CD14-positive monocyte (primary cell): ENCODE measurements at regions not wholly inside any gene's neighbourhood (a gene's known extent, or its start where the extent isn't known, plus 50 kb on each side); places are given as distances from the start of the nearest gene placed in this dataset.

Experiments
- DNase-seq, 3 donors: peaks; one replicate each; pipeline ENCODE4 v3.0.0-alpha.2; 2011 to 2022
- H2AFZ ChIP-seq: 2 replicates; pipeline ENCODE4 v1.6.0; 2012; ENCODE audit warnings: mild to moderate bottlenecking, low read depth, low read length, inconsistent platforms; ENCODE audit not compliant: insufficient read depth, poor library complexity, severe bottlenecking
- H3K27ac ChIP-seq, 2 donors: 1 replicate in 1 of 2; 2 replicates in 1 of 2; pipeline ENCODE4 v1.5.1; 2012 to 2013; ENCODE audit warnings: low read length in 2 of 2, control low read depth in 1 of 2, inconsistent platforms in 1 of 2, low read depth in 1 of 2, mild to moderate bottlenecking in 1 of 2
- H3K27me3 ChIP-seq, 2 donors: one replicate each; pipeline versions ENCODE4 v1.6.0 to v1.6.1; 2011 to 2013; ENCODE audit warnings: low read length in 2 of 2; ENCODE audit not compliant: control insufficient read depth in 2 of 2, insufficient read depth in 2 of 2
- H3K36me3 ChIP-seq, 2 donors: replicated peaks in 1 of 2; 1 replicate in 1 of 2; 2 replicates in 1 of 2; pipeline versions ENCODE4 v1.5.1 to v1.6.1; 2012 to 2013; ENCODE audit warnings: low read length in 2 of 2, control low read depth in 1 of 2, inconsistent platforms in 1 of 2, mild to moderate bottlenecking in 1 of 2; ENCODE audit not compliant: insufficient read depth in 2 of 2, control insufficient read depth in 1 of 2
- H3K4me1 ChIP-seq, 2 donors: 1 replicate in 1 of 2; 2 replicates in 1 of 2; pipeline versions ENCODE4 v1.5.1 to v1.6.1; 2012 to 2013; ENCODE audit warnings: low read length in 2 of 2, control low read depth in 1 of 2, inconsistent platforms in 1 of 2, mild to moderate bottlenecking in 1 of 2, moderate library complexity in 1 of 2; ENCODE audit not compliant: insufficient read depth in 2 of 2, control insufficient read depth in 1 of 2
- H3K4me2 ChIP-seq: replicated peaks from 2 replicates; pipeline ENCODE3; 2012; ENCODE audit warnings: low read length, moderate library complexity, mild to moderate bottlenecking; ENCODE audit not compliant: poor library complexity, severe bottlenecking; ENCODE audit errors: extremely low read depth
- H3K4me3 ChIP-seq, 3 experiments: fragments of 200-600 bp in 1 of 3; sonication (generic) in 1 of 3; replicated peaks in 1 of 3; 1 replicate in 2 of 3; 2 replicates in 1 of 3; pipeline ENCODE4 v1.5.1; 2011 to 2013; ENCODE audit warnings: low read length in 3 of 3, mild to moderate bottlenecking in 3 of 3, control low read depth in 2 of 3, low read depth in 2 of 3, inconsistent platforms in 1 of 3, moderate library complexity in 1 of 3
- H3K79me2 ChIP-seq: 2 replicates; pipeline ENCODE4 v1.6.0; 2012; ENCODE audit warnings: mild to moderate bottlenecking, control low read depth, inconsistent platforms, low read length, moderate library complexity; ENCODE audit not compliant: insufficient read depth
- H3K9ac ChIP-seq: 2 replicates; pipeline ENCODE4 v1.6.0; 2017; ENCODE audit warnings: low read length, mild to moderate bottlenecking; ENCODE audit not compliant: insufficient read depth, poor library complexity, severe bottlenecking
- H3K9me3 ChIP-seq, 2 donors: replicated peaks in 1 of 2; 1 replicate in 1 of 2; 2 replicates in 1 of 2; pipeline versions ENCODE4 v1.5.1 to v1.6.1; 2012 to 2013; ENCODE audit warnings: low read length in 2 of 2, control low read depth in 1 of 2; ENCODE audit not compliant: control insufficient read depth in 1 of 2, insufficient read depth in 1 of 2
- H4K20me1 ChIP-seq: 2 replicates; pipeline ENCODE4 v1.6.0; 2012; ENCODE audit warnings: mild to moderate bottlenecking, low read length, control low read depth, moderate library complexity; ENCODE audit not compliant: insufficient read depth
- H3K27ac Mint-ChIP-seq, 7 donors: one replicate each; pipeline ENCODE4 v1.8.0; 2020; ENCODE audit warnings: mild to moderate bottlenecking in 7 of 7, mixed read lengths in 7 of 7, moderate library complexity in 6 of 7, inconsistent platforms in 2 of 7
- H3K27me3 Mint-ChIP-seq, 3 donors: one replicate each; pipeline ENCODE4 v1.8.0; 2021 to 2022; ENCODE audit warnings: low read depth in 3 of 3, mild to moderate bottlenecking in 3 of 3, mixed read lengths in 3 of 3, moderate library complexity in 3 of 3, inconsistent platforms in 1 of 3
- H3K36me3 Mint-ChIP-seq, 2 donors: one replicate each; pipeline ENCODE4 v1.8.0; 2020; ENCODE audit warnings: mixed read lengths in 2 of 2, inconsistent platforms in 1 of 2, mild to moderate bottlenecking in 1 of 2
- H3K4me1 Mint-ChIP-seq: one replicate; pipeline ENCODE4 v1.8.0; 2020; ENCODE audit warnings: mild to moderate bottlenecking, mixed read lengths
- H3K4me3 Mint-ChIP-seq, 2 donors: one replicate each; pipeline ENCODE4 v1.8.0; 2020; ENCODE audit warnings: mild to moderate bottlenecking in 2 of 2, mixed read lengths in 2 of 2, moderate library complexity in 1 of 2
- H3K9me3 Mint-ChIP-seq, 7 donors: one replicate each; pipeline ENCODE4 v1.8.0; 2020 to 2022; ENCODE audit warnings: mixed read lengths in 7 of 7, mild to moderate bottlenecking in 6 of 7, moderate library complexity in 6 of 7, inconsistent platforms in 2 of 7
- WGBS: methylation state at CpG from one replicate; pipeline ENCODE4 v1.1.5; 2013; ENCODE audit warnings: missing lambda C conversion rate; ENCODE audit not compliant: insufficient coverage; 5-methylcytosine and 5-hydroxymethylcytosine counted together
- intact Hi-C, 2 donors: fragments of 100-400 bp; cut with micrococcal nuclease; formaldehyde crosslinking; loops; one replicate each; pipeline versions ENCODE4 v1.15.0 to v1.15.1; 2023
- TF ChIP-seq, protein P1 (sequence below): fragments of 200-600 bp; IDR thresholded peaks from one replicate; pipeline ENCODE4 v1.8.0; 2022; ENCODE audit warnings: antibody characterized with exemption, mild to moderate bottlenecking

DNA sequence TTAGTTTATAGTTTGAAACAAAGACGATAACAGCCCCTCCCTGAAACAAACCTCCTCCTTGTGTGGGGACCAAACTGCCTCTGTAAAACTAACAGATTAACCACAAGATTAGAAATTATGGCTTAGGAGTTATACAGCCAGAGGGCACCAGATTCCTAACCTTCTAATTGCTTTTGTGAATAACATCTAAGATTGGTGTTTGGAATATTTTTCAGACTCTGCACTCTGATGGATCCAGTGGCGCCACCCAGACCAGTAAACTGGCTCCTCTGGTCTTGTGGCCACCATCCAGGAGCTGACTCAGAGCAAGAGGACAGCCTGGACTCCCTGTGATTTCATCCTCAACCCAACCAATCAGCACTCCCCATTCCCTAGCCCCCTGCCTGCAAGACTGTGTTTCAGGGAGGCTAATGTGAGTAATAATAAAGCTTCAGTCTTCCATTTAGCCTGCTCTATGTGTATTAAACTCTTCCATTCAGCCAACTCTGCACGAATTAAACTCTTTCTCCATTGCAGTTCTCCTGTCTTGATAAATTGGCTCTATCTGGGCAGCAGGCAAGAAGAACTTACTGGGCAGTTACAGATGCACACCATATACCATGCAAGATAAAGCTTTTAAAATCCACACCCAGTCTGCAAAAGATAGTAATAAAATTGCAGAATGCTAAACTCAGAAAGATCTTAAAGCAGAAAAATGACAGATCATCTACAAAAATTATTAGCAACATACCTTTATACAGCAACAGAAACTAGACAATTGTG lies 58.5 kb upstream of the SLC22A16 start:
- Histone ChIP-seq H3K27me3 (no peaks in the 10 kb centered on the region), H3K4me3 (no peak overlapping the region), H3K9me3 (peaks cover 0 to 2% of the 10 kb centered on the region in 2 donors), H3K4me2 (no peak overlapping the region), H3K79me2 (no peaks in the 10 kb centered on the region), H2AFZ (no peak overlapping the region), H3K4me1 (no peaks in the 10 kb centered on the region), H3K27ac (no peak overlapping the region), H4K20me1 (no peaks in the 10 kb centered on the region), H3K9ac (no peak overlapping the region), H3K36me3 (no peaks in the 10 kb centered on the region)
- no peak for DNase-seq
- peaks cover 12% of the 10 kb centered on the region for H3K4me1 Mint-ChIP-seq
- WGBS = no CpG with 5 or more reads among the region's 3 CpGs
- H3K27me3 Mint-ChIP-seq = peaks cover 2 to 7% (median 5%) of the 10 kb centered on the region in 3 donors
- intact Hi-C loops = no loop called here
- peaks cover 0 to 3% of the 10 kb centered on the region in 2 donors for H3K36me3 Mint-ChIP-seq
- peaks cover 4 to 11% (median 9%) of the 10 kb centered on the region in 7 donors for H3K9me3 Mint-ChIP-seq
- no peak overlapping the region for H3K27ac Mint-ChIP-seq
- no peak overlapping the region for H3K4me3 Mint-ChIP-seq
- TF ChIP-seq, protein P1, sequence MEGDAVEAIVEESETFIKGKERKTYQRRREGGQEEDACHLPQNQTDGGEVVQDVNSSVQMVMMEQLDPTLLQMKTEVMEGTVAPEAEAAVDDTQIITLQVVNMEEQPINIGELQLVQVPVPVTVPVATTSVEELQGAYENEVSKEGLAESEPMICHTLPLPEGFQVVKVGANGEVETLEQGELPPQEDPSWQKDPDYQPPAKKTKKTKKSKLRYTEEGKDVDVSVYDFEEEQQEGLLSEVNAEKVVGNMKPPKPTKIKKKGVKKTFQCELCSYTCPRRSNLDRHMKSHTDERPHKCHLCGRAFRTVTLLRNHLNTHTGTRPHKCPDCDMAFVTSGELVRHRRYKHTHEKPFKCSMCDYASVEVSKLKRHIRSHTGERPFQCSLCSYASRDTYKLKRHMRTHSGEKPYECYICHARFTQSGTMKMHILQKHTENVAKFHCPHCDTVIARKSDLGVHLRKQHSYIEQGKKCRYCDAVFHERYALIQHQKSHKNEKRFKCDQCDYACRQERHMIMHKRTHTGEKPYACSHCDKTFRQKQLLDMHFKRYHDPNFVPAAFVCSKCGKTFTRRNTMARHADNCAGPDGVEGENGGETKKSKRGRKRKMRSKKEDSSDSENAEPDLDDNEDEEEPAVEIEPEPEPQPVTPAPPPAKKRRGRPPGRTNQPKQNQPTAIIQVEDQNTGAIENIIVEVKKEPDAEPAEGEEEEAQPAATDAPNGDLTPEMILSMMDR = no peak

DNA sequence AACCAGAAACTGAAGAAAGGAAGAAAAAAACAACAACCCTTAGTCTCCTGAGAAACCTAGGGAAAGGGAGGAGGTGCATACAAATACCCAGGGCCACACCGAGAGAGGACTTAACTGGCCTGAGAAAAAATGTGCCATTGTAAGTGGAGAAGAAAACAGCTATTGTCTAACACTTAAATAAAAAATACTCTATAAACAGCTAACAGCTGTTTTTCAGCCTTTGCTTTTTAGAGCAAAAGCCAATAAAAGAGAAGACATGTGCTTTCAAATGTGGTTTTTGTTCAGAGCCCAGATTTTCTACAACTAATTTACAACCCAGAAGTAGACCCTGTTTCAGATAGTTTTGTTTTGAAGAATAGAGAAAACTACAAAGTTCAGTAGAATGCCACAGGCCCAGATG lies 56.0 kb upstream of the SLC22A16 start:
- H3K27me3 Mint-ChIP-seq = peaks cover 2 to 8% (median 4%) of the 10 kb centered on the region in 3 donors
- no peak for DNase-seq
- TF ChIP-seq, protein P1 = no peak
- H3K4me3 ChIP-seq = no peak overlapping the region
- H3K4me1 ChIP-seq = peaks cover 3 to 7% of the 10 kb centered on the region in 2 donors
- peaks cover 27% of the 10 kb centered on the region for H3K4me1 Mint-ChIP-seq
- no peaks in the 10 kb centered on the region for H3K36me3 ChIP-seq
- peaks cover 0 to 2% of the 10 kb centered on the region in 2 donors for H3K9me3 ChIP-seq
- no peaks in the 10 kb centered on the region for H3K79me2 ChIP-seq
- peaks cover 4 to 10% (median 7%) of the 10 kb centered on the region in 7 donors for H3K9me3 Mint-ChIP-seq
- intact Hi-C loops = no loop called here
- H3K4me3 Mint-ChIP-seq = no peak overlapping the region
- H2AFZ ChIP-seq = no peak overlapping the region
- no peaks in the 10 kb centered on the region for H4K20me1 ChIP-seq
- WGBS = no CpG with 5 or more reads among the region's 1 CpG
- no peak overlapping the region for H3K9ac ChIP-seq
- no peak overlapping the region for H3K27ac Mint-ChIP-seq
- H3K27me3 ChIP-seq = no peaks in the 10 kb centered on the region
- no peak overlapping the region for H3K27ac ChIP-seq
- peaks cover 0 to 3% of the 10 kb centered on the region in 2 donors for H3K36me3 Mint-ChIP-seq
- H3K4me2 ChIP-seq = no peak overlapping the region
